ENCODE measurements at regions not wholly inside any gene's neighbourhood (a gene's known extent, or its start where the extent isn't known, plus 50 kb on each side); places are given as distances from the start of the nearest gene placed in this dataset.

- DNase-seq (ENCODE audit: low spot score) = no peak
Measured at GRCh38 chr15:94607176-94607654, 375.9 kb downstream of the MCTP2 start.

DNA sequence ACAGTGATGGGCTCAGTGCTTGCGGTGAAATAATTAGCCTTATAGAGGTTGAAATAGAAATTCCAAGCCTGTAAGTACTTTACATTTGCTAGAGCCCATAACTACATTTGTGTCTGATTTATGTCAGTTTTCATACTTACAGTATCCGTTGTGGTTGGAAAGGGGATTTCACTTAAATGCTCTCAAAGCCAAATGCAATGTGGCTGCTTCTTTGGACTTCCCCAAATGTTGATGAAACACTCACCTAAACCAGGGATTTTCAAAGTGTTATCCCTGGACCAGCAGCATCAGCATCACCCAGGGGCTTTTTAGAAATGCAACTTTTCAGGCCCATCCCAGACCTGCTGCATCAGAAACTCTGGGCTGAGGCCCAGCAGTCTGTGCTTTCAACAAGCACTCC lies 378.7 kb downstream of the MCTP2 start:
- DNase-seq (ENCODE audit: low spot score) = no peak

DNA sequence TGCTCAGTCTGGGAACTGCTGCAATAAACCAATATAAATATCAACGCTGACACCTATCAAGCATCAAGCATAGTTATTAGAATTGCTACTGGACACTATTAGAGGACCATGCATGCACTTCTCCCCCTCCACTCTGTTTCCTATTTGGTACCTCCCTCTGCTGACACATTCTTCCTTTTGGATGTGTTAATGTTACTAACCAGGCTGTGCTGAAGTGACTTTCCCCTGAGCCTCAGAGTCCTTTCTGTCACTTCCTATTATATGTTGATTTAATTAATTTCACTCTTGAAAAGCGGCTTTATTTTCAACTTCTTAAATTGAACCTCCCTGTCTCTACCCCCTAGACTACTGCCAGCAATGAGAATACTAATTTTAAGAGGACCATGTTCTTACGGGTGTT lies 379.1 kb downstream of the MCTP2 start:
- no peak for DNase-seq (ENCODE audit: low spot score)

- no peak for DNase-seq (ENCODE audit: low spot score)
Measured at GRCh38 chr15:94611656-94612055, 380.3 kb downstream of the MCTP2 start.

GRCh38 chr15:94615688-94616087 lies 384.3 kb downstream of the MCTP2 start:
- no peak for DNase-seq (ENCODE audit: low spot score)

DNA sequence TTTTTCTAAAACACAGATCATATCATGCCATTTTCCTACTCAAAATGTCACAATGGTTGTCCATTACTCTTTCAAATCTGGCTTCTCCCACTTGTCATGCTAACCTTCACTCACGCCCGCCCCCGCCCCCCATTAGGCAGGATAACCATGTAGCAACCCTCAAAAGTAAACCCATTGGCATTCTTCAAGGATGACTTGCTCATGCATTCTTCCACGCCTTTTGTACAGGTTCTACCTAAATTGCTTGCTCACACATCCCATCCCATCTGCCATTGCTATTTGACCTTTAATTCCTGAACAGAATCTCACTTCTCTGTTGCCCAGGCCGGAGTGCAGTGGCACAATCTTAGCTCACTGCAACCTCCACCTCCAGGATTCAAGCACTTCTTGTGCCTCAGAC lies 389.3 kb downstream of the MCTP2 start:
- no peak for DNase-seq (ENCODE audit: low spot score)

GRCh38 chr15:94621736-94622135 lies 390.4 kb downstream of the MCTP2 start:
- no peak for DNase-seq (ENCODE audit: low spot score)

DNA sequence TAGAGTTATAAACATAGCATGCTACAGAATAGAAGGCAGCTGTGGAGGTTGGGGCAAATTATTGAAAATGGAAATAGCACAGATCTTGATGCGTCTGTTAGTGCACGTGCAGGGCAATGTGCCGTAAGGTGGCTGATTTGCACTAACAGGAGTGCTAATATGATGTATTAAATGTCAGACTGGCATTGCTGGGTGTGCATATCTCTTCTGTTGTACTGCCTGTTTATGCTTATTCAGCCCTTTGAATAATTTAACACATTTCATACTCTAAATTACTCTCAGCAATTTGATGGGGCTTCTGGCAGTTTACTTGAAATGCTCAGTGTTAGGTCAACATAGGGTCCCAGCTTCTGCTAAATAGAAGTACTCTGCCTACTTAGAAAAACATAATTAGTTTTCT lies 395.6 kb downstream of the MCTP2 start:
- no peak for DNase-seq (ENCODE audit: low spot score)

GRCh38 chr15:94631608-94632007 lies 400.2 kb downstream of the MCTP2 start:
- DNase-seq (ENCODE audit: low spot score) = no peak

- DNase-seq (ENCODE audit: low spot score) = no peak
Measured at GRCh38 chr15:94638183-94638582, 406.8 kb downstream of the MCTP2 start.

DNA sequence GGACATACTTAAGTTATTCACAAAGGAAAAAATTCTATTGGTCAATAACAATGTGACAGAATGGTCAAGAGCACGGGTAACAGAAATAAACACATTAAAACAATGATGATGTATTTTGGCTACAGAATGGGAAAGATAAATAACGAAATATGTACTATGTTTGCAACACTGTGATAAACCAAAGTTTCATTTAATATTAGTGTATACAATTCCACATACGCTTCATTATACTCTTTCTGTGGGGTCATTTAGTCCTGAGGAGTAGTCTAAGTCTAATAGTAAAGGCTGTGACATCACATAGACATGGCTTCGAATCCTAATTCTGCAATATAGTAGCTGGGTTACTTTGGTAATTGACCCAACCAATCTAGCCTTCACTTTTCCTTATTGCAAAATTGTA lies 408.3 kb downstream of the MCTP2 start:
- no peak for DNase-seq (ENCODE audit: low spot score)

DNA sequence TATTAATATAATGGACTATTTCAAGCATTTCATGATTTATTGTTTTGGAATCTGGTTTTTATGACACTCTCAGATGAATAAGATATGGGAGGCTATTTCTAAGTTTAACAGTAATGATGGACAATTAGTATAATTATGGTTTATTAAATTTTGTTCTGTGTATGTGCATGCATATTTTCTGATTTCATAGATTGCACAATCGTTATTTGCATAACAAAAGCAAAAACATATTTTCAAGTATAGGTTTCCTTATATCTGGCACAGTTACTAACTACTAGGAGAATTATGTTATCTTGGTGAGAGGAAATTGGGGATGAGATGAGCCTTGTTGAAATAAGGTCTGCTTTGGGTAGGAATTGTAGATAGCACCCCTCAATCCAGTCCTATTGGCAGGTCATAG lies 413.1 kb downstream of the MCTP2 start:
- no peak for DNase-seq (ENCODE audit: low spot score)

DNA sequence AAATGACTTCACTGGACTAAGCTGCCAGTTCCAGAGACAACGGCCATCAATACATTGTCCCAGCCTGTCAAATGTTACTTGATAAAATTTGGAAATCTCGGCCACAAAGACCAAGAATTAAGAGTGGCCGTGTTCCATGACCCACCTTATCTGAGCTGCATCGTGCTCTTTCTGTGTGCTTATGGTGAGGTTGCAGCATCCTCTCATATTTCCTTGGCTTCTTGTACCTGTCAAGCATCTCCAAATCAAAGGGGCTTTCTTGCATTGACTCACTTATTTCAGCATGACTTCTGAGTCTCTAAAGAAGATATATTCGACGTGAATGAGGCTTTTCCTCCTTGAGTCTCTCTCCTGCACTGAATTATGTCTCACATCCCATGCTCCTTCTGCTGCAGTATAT lies 421.7 kb downstream of the MCTP2 start:
- DNase-seq (ENCODE audit: low spot score) = no peak

DNA sequence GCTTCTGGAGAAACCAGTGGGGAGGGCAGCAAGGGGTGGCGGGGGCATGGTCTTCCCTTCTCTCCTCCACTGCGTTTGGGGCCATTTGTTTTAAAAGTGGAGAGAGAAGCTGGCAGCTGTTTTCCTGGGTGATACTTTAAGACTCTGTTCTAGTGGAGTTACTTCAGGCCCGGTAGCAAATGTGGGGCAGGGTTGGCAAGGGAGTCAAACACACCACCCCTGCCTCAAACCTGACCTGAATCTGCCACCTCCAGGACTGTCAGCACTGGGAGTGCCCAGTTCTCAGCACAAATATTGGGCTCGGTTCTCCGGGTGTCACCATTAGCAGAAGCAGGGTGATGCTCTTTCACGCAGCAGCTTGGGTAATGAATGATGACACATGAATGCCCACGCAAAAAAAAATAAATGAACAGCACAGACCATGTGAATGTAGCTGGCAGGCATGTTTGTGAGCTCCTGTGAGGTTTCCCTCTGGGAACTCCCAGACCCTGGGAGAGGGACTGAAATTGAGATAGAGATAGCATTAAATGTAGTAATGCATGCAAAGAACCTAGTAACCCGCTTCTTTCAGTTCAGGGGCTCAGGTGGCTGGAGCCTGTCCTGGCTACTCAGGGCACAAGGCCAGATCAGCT lies 424.0 kb downstream of the MCTP2 start:
- no peak for DNase-seq (ENCODE audit: low spot score)

DNA sequence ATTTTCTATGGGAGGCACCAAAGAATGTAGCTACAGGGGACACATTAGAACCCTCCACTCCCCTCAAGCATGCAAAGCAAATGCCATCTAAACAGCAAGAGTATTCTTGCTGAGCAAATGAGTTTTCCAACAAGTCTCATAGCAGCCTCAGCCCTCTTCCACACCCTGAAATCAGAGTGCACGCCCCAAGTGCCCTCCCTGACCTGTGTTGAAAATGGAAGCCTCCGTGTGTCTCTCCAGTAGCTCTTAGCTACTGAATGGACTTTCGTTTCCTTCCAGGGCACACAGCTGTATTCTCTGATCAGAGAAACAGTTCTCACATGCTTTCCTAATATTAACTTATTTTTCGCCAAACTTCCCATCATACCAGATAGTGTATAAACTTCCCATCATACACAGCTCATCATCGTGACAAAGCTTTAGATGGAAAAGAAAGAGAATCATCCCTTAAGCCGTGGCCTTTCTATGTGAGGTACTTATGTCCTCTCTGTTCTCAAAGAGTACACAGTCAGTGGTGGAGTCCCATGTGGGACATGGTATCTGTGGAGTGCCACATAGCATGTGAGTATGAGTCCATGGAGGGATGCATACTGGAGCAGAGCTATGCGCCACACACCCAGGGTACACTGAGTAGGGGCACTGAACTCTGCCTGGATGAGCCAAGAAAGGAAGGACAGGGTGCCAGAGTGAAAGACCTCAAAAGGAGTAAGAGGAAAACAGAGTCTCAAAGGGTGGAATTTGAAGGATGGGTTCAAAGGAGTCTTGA lies 434.5 kb downstream of the MCTP2 start:
- DNase-seq (ENCODE audit: low spot score) = no peak

DNA sequence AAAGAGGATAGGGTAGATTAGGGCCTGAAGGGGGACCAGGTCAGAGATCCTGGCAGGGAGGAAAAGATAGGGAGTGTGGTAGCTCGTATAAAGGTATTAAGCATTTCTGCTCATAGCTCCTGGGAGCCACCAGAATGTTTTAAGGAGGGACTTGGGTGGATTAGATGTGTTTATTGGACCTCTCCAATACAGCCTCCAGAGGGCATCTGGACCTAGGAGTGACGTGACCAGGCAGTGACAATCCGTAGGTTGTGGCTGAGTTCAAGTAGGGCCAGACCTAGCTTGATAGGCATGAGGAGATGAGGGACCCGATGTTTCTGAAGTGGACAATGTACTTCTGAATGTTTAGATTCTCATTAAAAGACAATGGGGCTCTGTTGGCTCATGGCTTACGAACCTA lies 435.2 kb downstream of the MCTP2 start:
- no peak for DNase-seq (ENCODE audit: low spot score)

- no peak for DNase-seq (ENCODE audit: low spot score)
Measured at GRCh38 chr15:94667109-94667508, 435.7 kb downstream of the MCTP2 start.

DNA sequence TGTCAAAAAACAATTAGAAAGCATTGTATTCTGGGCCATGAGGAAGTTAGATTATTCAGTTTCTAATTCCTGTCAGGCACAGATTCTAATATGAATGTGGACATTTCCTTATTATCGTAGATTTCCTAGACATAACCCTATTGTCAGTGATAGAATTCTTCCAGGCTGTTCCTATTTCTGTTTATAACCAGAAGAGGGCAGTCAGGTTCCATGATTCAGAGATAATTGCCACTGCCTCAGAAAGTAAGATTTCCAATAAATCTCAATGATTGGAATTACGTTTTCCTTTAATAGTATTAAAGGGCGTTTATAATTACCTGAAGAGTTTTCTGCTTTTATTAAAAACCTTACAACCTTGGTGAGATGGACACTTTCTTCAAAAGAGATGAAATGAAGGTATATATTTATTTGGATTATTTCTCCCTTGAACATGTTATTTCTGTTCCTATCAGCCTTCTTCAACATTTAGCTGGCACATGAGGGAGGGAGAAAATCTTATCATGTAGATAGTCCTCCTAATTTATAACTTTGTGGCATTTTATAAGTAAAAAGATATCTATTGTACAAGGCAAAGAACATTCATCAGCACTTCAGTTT lies 439.2 kb downstream of the MCTP2 start:
- DNase-seq (ENCODE audit: low spot score) = no peak

GRCh38 chr15:94671858-94672532 lies 440.6 kb downstream of the MCTP2 start:
- DNase-seq (ENCODE audit: low spot score) = peak; percentile 68

DNA sequence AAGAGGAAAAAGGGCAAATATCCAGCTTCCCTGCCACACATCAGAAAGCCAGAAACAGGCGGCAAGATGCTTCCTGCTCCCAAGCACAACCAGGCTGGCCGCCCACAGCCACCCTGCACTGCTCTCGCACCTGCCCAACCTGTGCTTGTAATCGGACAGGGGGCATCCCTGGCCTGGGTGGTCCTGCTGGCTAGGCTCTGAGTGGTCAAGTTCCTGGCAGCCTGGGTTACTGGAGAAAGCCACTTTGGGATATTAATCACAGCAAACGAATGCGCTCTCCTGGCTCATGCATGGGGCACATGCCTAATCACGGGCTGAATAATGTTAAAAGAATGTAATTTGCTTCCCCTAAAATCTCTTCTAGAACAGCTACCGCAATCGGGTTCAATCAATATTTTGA lies 442.4 kb downstream of the MCTP2 start:
- DNase-seq (ENCODE audit: low spot score) = no peak

- DNase-seq (ENCODE audit: low spot score) = no peak
Measured at GRCh38 chr15:94674296-94674695, 442.9 kb downstream of the MCTP2 start.

- no peak for DNase-seq (ENCODE audit: low spot score)
Measured at GRCh38 chr15:94677202-94677790, 445.9 kb downstream of the MCTP2 start.

Data from ecto neural progenitor cell (in vitro differentiated cells).